WERI-Rb-1 (cell line): ENCODE measurements at regions not wholly inside any gene's neighbourhood (a gene's known extent, or its start where the extent isn't known, plus 50 kb on each side); places are given as distances from the start of the nearest gene placed in this dataset.

Source experiments
- DNase-seq: peaks from one replicate; pipeline ENCODE4 v3.0.0-alpha.2; 2020
- H3K27ac ChIP-seq: fragments of 250-450 bp; sonication (Bioruptor Pico); 2 replicates; pipeline ENCODE4 v1.5.1; 2020; ENCODE audit warnings: mild to moderate bottlenecking, moderate library complexity
- H3K27me3 ChIP-seq: fragments of 250-450 bp; sonication (Bioruptor Pico); 2 replicates; pipeline ENCODE4 v1.5.1; 2021; ENCODE audit warnings: mild to moderate bottlenecking, low read depth, moderate library complexity; ENCODE audit not compliant: insufficient read depth, severe bottlenecking
- H3K36me3 ChIP-seq: fragments of 250-450 bp; sonication (Bioruptor Pico); 2 replicates; pipeline ENCODE4 v1.5.1; 2020; ENCODE audit warnings: mild to moderate bottlenecking, moderate library complexity
- H3K4me3 ChIP-seq: 2 replicates; pipeline ENCODE4 v1.5.1; 2011; ENCODE audit warnings: low read depth, mild to moderate bottlenecking, control low read depth, low read length
- H3K9me3 ChIP-seq: fragments of 250-450 bp; sonication (Bioruptor Pico); 2 replicates; pipeline ENCODE4 v1.5.1; 2021; ENCODE audit warnings: mild to moderate bottlenecking, moderate library complexity; ENCODE audit not compliant: severe bottlenecking
- TF ChIP-seq, protein P1 (sequence below): IDR thresholded peaks from 2 replicates; pipeline ENCODE4 v1.5.1; 2011; ENCODE audit warnings: low read depth, mild to moderate bottlenecking, control low read depth, inconsistent platforms, low read length

GRCh38 chr2:151103551-151103950 is 158.1 kb downstream of the RBM43 start:
- H3K36me3 ChIP-seq = no peaks in the 10 kb centered on the region
- DNase-seq = no peak

DNA sequence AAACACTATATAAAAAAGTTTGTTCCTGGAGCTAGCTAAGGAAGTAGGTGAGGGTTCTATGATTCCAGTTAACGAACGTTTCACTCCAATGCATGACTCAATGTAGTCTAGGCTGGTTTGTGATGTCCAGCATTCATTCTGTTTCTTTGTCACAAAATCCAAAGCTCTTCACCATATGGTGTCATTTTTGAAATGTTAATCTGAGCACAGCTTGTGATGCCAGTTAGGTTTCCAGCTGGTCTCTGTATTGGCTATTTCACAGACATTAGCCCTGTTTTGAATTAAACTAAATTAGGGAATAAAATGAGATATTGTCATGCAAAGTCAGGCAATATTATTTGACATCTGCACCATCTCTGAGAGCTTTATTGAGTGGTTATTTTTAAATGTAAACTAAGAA is 159.4 kb downstream of the RBM43 start:
- TF ChIP-seq, protein P1, sequence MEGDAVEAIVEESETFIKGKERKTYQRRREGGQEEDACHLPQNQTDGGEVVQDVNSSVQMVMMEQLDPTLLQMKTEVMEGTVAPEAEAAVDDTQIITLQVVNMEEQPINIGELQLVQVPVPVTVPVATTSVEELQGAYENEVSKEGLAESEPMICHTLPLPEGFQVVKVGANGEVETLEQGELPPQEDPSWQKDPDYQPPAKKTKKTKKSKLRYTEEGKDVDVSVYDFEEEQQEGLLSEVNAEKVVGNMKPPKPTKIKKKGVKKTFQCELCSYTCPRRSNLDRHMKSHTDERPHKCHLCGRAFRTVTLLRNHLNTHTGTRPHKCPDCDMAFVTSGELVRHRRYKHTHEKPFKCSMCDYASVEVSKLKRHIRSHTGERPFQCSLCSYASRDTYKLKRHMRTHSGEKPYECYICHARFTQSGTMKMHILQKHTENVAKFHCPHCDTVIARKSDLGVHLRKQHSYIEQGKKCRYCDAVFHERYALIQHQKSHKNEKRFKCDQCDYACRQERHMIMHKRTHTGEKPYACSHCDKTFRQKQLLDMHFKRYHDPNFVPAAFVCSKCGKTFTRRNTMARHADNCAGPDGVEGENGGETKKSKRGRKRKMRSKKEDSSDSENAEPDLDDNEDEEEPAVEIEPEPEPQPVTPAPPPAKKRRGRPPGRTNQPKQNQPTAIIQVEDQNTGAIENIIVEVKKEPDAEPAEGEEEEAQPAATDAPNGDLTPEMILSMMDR = no peak
- no peaks in the 10 kb centered on the region for H3K27me3 ChIP-seq
- H3K9me3 ChIP-seq = no peaks in the 10 kb centered on the region
- no peak overlapping the region for H3K4me3 ChIP-seq
- DNase-seq = no peak
- H3K36me3 ChIP-seq = no peaks in the 10 kb centered on the region
- no peak overlapping the region for H3K27ac ChIP-seq

More at GRCh38 chr2:151103551-151103950, 158.1 kb downstream of the RBM43 start:
- Histone ChIP-seq H3K27me3 (no peaks in the 10 kb centered on the region), H3K4me3 (no peak overlapping the region), H3K9me3 (no peaks in the 10 kb centered on the region), H3K27ac (no peak overlapping the region)
- TF ChIP-seq, protein P1 = no peak

GRCh38 chr2:151098841-151099240 is 162.8 kb downstream of the RBM43 start:
- no peaks in the 10 kb centered on the region for H3K9me3 ChIP-seq
- TF ChIP-seq, protein P1 = no peak
- no peaks in the 10 kb centered on the region for H3K27me3 ChIP-seq
- no peaks in the 10 kb centered on the region for H3K36me3 ChIP-seq
- no peak for DNase-seq
- no peak overlapping the region for H3K4me3 ChIP-seq
- no peak overlapping the region for H3K27ac ChIP-seq

GRCh38 chr2:151097895-151098294 is 163.8 kb downstream of the RBM43 start:
- TF ChIP-seq, protein P1 = no peak
- Histone ChIP-seq H3K36me3 (no peaks in the 10 kb centered on the region), H3K27ac (no peak overlapping the region), H3K4me3 (no peak overlapping the region), H3K9me3 (no peaks in the 10 kb centered on the region), H3K27me3 (no peaks in the 10 kb centered on the region)
- no peak for DNase-seq

GRCh38 chr2:151097128-151097527 is 164.5 kb downstream of the RBM43 start:
- H3K27me3 ChIP-seq = no peaks in the 10 kb centered on the region
- no peaks in the 10 kb centered on the region for H3K36me3 ChIP-seq
- no peak for DNase-seq
- TF ChIP-seq, protein P1 = no peak
- no peak overlapping the region for H3K27ac ChIP-seq
- no peak overlapping the region for H3K4me3 ChIP-seq
- H3K9me3 ChIP-seq = no peaks in the 10 kb centered on the region

GRCh38 chr2:151096235-151096634 is 165.4 kb downstream of the RBM43 start:
- Histone ChIP-seq H3K27me3 (no peaks in the 10 kb centered on the region), H3K27ac (no peak overlapping the region), H3K36me3 (no peaks in the 10 kb centered on the region), H3K9me3 (no peaks in the 10 kb centered on the region), H3K4me3 (no peak overlapping the region)
- TF ChIP-seq, protein P1 = no peak
- DNase-seq = no peak
